H1 (cell line): ENCODE measurements at regions not wholly inside any gene's neighbourhood (a gene's known extent, or its start where the extent isn't known, plus 50 kb on each side); places are given as distances from the start of the nearest gene placed in this dataset.

ENCODE experiments used
- RAD21 ChIP-seq, 2 experiments: IDR thresholded peaks in 1 of 2; conservative IDR thresholded peaks in 1 of 2; 2 replicates each; pipeline ENCODE4 v1.6.1; 2011; ENCODE audit warnings: low read depth in 2 of 2, low read length in 2 of 2, improper control_type of control experiment in 1 of 2, inconsistent platforms in 1 of 2, mild to moderate bottlenecking in 1 of 2, moderate library complexity in 1 of 2
- TF ChIP-seq, protein P1 (sequence below): fragments of 300-600 bp; sonication (generic); IDR thresholded peaks from 2 replicates; pipeline ENCODE4 v1.7.1; 2012; ENCODE audit warnings: low read length, moderate library complexity, mild to moderate bottlenecking, inconsistent platforms; ENCODE audit not compliant: insufficient replicate concordance

GRCh38 chr3:107272885-107273284 lies 104.4 kb upstream of the CCDC54 start (continued):
- TF ChIP-seq, protein P1, sequence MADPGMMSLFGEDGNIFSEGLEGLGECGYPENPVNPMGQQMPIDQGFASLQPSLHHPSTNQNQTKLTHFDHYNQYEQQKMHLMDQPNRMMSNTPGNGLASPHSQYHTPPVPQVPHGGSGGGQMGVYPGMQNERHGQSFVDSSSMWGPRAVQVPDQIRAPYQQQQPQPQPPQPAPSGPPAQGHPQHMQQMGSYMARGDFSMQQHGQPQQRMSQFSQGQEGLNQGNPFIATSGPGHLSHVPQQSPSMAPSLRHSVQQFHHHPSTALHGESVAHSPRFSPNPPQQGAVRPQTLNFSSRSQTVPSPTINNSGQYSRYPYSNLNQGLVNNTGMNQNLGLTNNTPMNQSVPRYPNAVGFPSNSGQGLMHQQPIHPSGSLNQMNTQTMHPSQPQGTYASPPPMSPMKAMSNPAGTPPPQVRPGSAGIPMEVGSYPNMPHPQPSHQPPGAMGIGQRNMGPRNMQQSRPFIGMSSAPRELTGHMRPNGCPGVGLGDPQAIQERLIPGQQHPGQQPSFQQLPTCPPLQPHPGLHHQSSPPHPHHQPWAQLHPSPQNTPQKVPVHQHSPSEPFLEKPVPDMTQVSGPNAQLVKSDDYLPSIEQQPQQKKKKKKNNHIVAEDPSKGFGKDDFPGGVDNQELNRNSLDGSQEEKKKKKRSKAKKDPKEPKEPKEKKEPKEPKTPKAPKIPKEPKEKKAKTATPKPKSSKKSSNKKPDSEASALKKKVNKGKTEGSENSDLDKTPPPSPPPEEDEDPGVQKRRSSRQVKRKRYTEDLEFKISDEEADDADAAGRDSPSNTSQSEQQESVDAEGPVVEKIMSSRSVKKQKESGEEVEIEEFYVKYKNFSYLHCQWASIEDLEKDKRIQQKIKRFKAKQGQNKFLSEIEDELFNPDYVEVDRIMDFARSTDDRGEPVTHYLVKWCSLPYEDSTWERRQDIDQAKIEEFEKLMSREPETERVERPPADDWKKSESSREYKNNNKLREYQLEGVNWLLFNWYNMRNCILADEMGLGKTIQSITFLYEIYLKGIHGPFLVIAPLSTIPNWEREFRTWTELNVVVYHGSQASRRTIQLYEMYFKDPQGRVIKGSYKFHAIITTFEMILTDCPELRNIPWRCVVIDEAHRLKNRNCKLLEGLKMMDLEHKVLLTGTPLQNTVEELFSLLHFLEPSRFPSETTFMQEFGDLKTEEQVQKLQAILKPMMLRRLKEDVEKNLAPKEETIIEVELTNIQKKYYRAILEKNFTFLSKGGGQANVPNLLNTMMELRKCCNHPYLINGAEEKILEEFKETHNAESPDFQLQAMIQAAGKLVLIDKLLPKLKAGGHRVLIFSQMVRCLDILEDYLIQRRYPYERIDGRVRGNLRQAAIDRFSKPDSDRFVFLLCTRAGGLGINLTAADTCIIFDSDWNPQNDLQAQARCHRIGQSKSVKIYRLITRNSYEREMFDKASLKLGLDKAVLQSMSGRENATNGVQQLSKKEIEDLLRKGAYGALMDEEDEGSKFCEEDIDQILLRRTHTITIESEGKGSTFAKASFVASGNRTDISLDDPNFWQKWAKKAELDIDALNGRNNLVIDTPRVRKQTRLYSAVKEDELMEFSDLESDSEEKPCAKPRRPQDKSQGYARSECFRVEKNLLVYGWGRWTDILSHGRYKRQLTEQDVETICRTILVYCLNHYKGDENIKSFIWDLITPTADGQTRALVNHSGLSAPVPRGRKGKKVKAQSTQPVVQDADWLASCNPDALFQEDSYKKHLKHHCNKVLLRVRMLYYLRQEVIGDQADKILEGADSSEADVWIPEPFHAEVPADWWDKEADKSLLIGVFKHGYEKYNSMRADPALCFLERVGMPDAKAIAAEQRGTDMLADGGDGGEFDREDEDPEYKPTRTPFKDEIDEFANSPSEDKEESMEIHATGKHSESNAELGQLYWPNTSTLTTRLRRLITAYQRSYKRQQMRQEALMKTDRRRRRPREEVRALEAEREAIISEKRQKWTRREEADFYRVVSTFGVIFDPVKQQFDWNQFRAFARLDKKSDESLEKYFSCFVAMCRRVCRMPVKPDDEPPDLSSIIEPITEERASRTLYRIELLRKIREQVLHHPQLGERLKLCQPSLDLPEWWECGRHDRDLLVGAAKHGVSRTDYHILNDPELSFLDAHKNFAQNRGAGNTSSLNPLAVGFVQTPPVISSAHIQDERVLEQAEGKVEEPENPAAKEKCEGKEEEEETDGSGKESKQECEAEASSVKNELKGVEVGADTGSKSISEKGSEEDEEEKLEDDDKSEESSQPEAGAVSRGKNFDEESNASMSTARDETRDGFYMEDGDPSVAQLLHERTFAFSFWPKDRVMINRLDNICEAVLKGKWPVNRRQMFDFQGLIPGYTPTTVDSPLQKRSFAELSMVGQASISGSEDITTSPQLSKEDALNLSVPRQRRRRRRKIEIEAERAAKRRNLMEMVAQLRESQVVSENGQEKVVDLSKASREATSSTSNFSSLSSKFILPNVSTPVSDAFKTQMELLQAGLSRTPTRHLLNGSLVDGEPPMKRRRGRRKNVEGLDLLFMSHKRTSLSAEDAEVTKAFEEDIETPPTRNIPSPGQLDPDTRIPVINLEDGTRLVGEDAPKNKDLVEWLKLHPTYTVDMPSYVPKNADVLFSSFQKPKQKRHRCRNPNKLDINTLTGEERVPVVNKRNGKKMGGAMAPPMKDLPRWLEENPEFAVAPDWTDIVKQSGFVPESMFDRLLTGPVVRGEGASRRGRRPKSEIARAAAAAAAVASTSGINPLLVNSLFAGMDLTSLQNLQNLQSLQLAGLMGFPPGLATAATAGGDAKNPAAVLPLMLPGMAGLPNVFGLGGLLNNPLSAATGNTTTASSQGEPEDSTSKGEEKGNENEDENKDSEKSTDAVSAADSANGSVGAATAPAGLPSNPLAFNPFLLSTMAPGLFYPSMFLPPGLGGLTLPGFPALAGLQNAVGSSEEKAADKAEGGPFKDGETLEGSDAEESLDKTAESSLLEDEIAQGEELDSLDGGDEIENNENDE, result no peak
- peak; percentile 40 to 48 for TF ChIP-seq RAD21 (IDR thresholded peaks at IDR 0.05 in 1 of 2, conservative IDR thresholded peaks at IDR 0.05 in 1 of 2; ENCODE audit: low read depth in 2 of 2, low read length in 2 of 2)
